ELF-1 (cell line): ENCODE measurements at regions not wholly inside any gene's neighbourhood (a gene's known extent, or its start where the extent isn't known, plus 50 kb on each side); places are given as distances from the start of the nearest gene placed in this dataset.
"Not testable (repeated sequence)": the region's sequence is repeated elsewhere in the genome, so short reads cannot be mapped to it uniquely, and the experiment has no call there.

ENCODE experiments used
- DNase-seq: peaks from one replicate; pipeline ENCODE4 v3.0.0-alpha.2; 2016; ENCODE audit warnings: low read depth, low spot score

GRCh38 chr9:28086881-28087280, 513.6 kb upstream of the C9orf72 start:
- DNase-seq, result no peak

- no peak for DNase-seq
Measured at GRCh38 chr9:28092981-28093936, 520.0 kb upstream of the C9orf72 start.

GRCh38 chr9:28101509-28101908, 528.2 kb upstream of the C9orf72 start:
- no peak for DNase-seq

- no peak for DNase-seq
Measured at GRCh38 chr9:28105001-28105400, 531.7 kb upstream of the C9orf72 start.

GRCh38 chr9:28120184-28120583, 546.9 kb upstream of the C9orf72 start:
- DNase-seq, result no peak

GRCh38 chr9:28120626-28121025, 547.3 kb upstream of the C9orf72 start:
- DNase-seq, result no peak

GRCh38 chr9:28121366-28121765, 548.1 kb upstream of the C9orf72 start:
- no peak for DNase-seq

GRCh38 chr9:28124917-28125316, 551.6 kb upstream of the C9orf72 start:
- DNase-seq, result no peak

GRCh38 chr9:28127101-28127500, 553.8 kb upstream of the C9orf72 start:
- DNase-seq, result no peak

GRCh38 chr9:28134446-28134976, 561.2 kb upstream of the C9orf72 start:
- no peak for DNase-seq

- no peak for DNase-seq
Measured at GRCh38 chr9:28135549-28135948, 562.3 kb upstream of the C9orf72 start.

GRCh38 chr9:28136113-28136512, 562.8 kb upstream of the C9orf72 start:
- peak; percentile 10 for DNase-seq

- not testable (repeated sequence) for DNase-seq
Measured at GRCh38 chr9:28147430-28147829, 574.1 kb upstream of the C9orf72 start.

GRCh38 chr9:28147923-28148597, 574.8 kb upstream of the C9orf72 start:
- DNase-seq, result not testable (repeated sequence)

GRCh38 chr9:28149361-28150050, 576.2 kb upstream of the C9orf72 start:
- not testable (repeated sequence) for DNase-seq

- no peak for DNase-seq
Measured at GRCh38 chr9:28155067-28155466, 581.8 kb upstream of the C9orf72 start.

- no peak for DNase-seq
Measured at GRCh38 chr9:28155671-28156070, 582.4 kb upstream of the C9orf72 start.

GRCh38 chr9:28158451-28158850, 585.2 kb upstream of the C9orf72 start:
- no peak for DNase-seq

GRCh38 chr9:28163619-28164018, 590.3 kb upstream of the C9orf72 start:
- no peak for DNase-seq

GRCh38 chr9:28166179-28166578, 592.9 kb upstream of the C9orf72 start:
- no peak for DNase-seq

GRCh38 chr9:28177142-28177541, 603.9 kb upstream of the C9orf72 start:
- no peak for DNase-seq

- no peak for DNase-seq
Measured at GRCh38 chr9:28177925-28178324, 604.6 kb upstream of the C9orf72 start.
